Activated CD8-positive, alpha-beta memory T cell treated with anti-CD3 and anti-CD28 coated beads for 24 hours (primary cell): ENCODE measurements at regions not wholly inside any gene's neighbourhood (a gene's known extent, or its start where the extent isn't known, plus 50 kb on each side); places are given as distances from the start of the nearest gene placed in this dataset.
"Not testable (repeated sequence)": the region's sequence is repeated elsewhere in the genome, so short reads cannot be mapped to it uniquely, and the experiment has no call there.

ENCODE experiments used
- DNase-seq: peaks from one replicate; pipeline ENCODE4 v3.0.0-alpha.2; 2020

- no peak for DNase-seq
Observed at GRCh38 chr2:67716895-67717396, 319.8 kb downstream of the ETAA1 start.

- DNase-seq: no peak
Observed at GRCh38 chr2:67717692-67718091, 320.6 kb downstream of the ETAA1 start.

- no peak for DNase-seq
Observed at GRCh38 chr2:67719351-67719750, 322.2 kb downstream of the ETAA1 start.

GRCh38 chr2:67721516-67721915 is 324.4 kb downstream of the ETAA1 start:
- DNase-seq: no peak

- DNase-seq: no peak
Observed at GRCh38 chr2:67724261-67724660, 327.1 kb downstream of the ETAA1 start.

- DNase-seq: no peak
Observed at GRCh38 chr2:67725731-67726130, 328.6 kb downstream of the ETAA1 start.

- no peak for DNase-seq
Observed at GRCh38 chr2:67726416-67726815, 329.3 kb downstream of the ETAA1 start.

- no peak for DNase-seq
Observed at GRCh38 chr2:67727131-67727530, 330.0 kb downstream of the ETAA1 start.

GRCh38 chr2:67727623-67728022 is 330.5 kb downstream of the ETAA1 start:
- DNase-seq: no peak

- DNase-seq: no peak
Observed at GRCh38 chr2:67729474-67729873, 332.3 kb downstream of the ETAA1 start.

GRCh38 chr2:67733517-67733916 is 329.3 kb downstream of the C1D start:
- DNase-seq: no peak

- DNase-seq: no peak
Observed at GRCh38 chr2:67752199-67752598, 310.6 kb downstream of the C1D start.

GRCh38 chr2:67752969-67753368 is 309.8 kb downstream of the C1D start:
- DNase-seq: no peak

GRCh38 chr2:67755156-67755882 is 307.5 kb downstream of the C1D start:
- no peak for DNase-seq

GRCh38 chr2:67760995-67761394 is 301.8 kb downstream of the C1D start:
- DNase-seq: no peak

- DNase-seq: no peak
Observed at GRCh38 chr2:67771380-67771779, 291.4 kb downstream of the C1D start.

GRCh38 chr2:67772216-67773170 is 290.3 kb downstream of the C1D start:
- no peak for DNase-seq

GRCh38 chr2:67773851-67774250 is 289.0 kb downstream of the C1D start:
- DNase-seq: no peak

- no peak for DNase-seq
Observed at GRCh38 chr2:67776276-67776675, 286.5 kb downstream of the C1D start.

- no peak for DNase-seq
Observed at GRCh38 chr2:67777010-67777409, 285.8 kb downstream of the C1D start.

- no peak for DNase-seq
Observed at GRCh38 chr2:67777836-67778429, 284.9 kb downstream of the C1D start.

GRCh38 chr2:67780841-67781240 is 282.0 kb downstream of the C1D start:
- not testable (repeated sequence) for DNase-seq

- no peak for DNase-seq
Observed at GRCh38 chr2:67782443-67782842, 280.4 kb downstream of the C1D start.
